Peyer's patch (tissue), 4 donors: ENCODE measurements at regions not wholly inside any gene's neighbourhood (a gene's known extent, or its start where the extent isn't known, plus 50 kb on each side); places are given as distances from the start of the nearest gene placed in this dataset.

Source experiments
- CTCF ChIP-seq, 6 experiments: fragments of 450-650 bp in 4 of 6; fragments of 200-600 bp in 2 of 6; sonication (generic) in 1 of 6; IDR thresholded peaks; one replicate each; pipeline ENCODE4 v1.5.1; 2017 to 2019; ENCODE audit warnings: antibody characterized with exemption in 6 of 6, mild to moderate bottlenecking in 3 of 6, moderate library complexity in 1 of 6
- POLR2A ChIP-seq, 2 donors: fragments of 450-650 bp; IDR thresholded peaks; one replicate each; pipeline ENCODE4 v1.5.1; 2017; ENCODE audit warnings: antibody characterized with exemption in 2 of 2, mild to moderate bottlenecking in 2 of 2, moderate library complexity in 2 of 2

- TF ChIP-seq CTCF (IDR thresholded peaks at IDR 0.05) (no peak), POLR2A (IDR thresholded peaks at IDR 0.05) (no peak)
These were observed 123.4 kb upstream of the SFRP2 start for GRCh38 chr4:153912301-153912700.
